ENCODE measurements at regions not wholly inside any gene's neighbourhood (a gene's known extent, or its start where the extent isn't known, plus 50 kb on each side); places are given as distances from the start of the nearest gene placed in this dataset.
"Not testable (repeated sequence)": the region's sequence is repeated elsewhere in the genome, so short reads cannot be mapped to it uniquely, and the experiment has no call there.

GRCh38 chr2:125658583-125658982, 997.4 kb upstream of the GYPC start:
- Histone ChIP-seq H3K9ac (ENCODE audit: low read depth in 1 of 2, low read length in 2 of 2) (no peak overlapping the region), H3K4me3 (ENCODE audit: low read depth in 1 of 3, low read length in 3 of 3) (no peak overlapping the region), H3K4me1 (ENCODE audit: control insufficient read depth in 4 of 4, insufficient read depth in 4 of 4, low read length in 3 of 4) (no peaks in the 10 kb centered on the region), H3K36me3 (ENCODE audit: control insufficient read depth in 4 of 4, insufficient read depth in 3 of 4, low read depth in 1 of 4, low read length in 3 of 4) (no peaks in the 10 kb centered on the region), H3K27me3 (ENCODE audit: control insufficient read depth in 4 of 4, insufficient read depth in 4 of 4, low read length in 3 of 4) (no peaks in the 10 kb centered on the region), H3K9me3 (ENCODE audit: control insufficient read depth in 4 of 4, low read length in 3 of 4) (no peaks in the 10 kb centered on the region), H3K27ac (ENCODE audit: low read depth in 1 of 2, low read length in 2 of 2) (no peak overlapping the region)
- WGBS: 79% methylated on average over 5 of the region's 5 CpGs
- TF ChIP-seq YY1 (IDR thresholded peaks at IDR 0.05) (no peak), TAF1 (conservative IDR thresholded peaks at IDR 0.05) (no peak), SP1 (IDR thresholded peaks at IDR 0.05) (no peak), HNF4G (IDR thresholded peaks at IDR 0.05) (no peak), FOXA2 (IDR thresholded peaks at IDR 0.05) (no peak), NR2F2 (IDR thresholded peaks at IDR 0.05) (no peak)
- DNase-seq (ENCODE audit: low spot score): no peak

GRCh38 chr2:125660369-125660768, 995.6 kb upstream of the GYPC start:
- H3K27ac ChIP-seq (ENCODE audit: low read depth in 1 of 2, low read length in 2 of 2); H3K9me3 ChIP-seq (ENCODE audit: control insufficient read depth in 4 of 4, low read length in 3 of 4); H3K27me3 ChIP-seq (ENCODE audit: control insufficient read depth in 4 of 4, insufficient read depth in 4 of 4, low read length in 3 of 4); H3K4me1 ChIP-seq (ENCODE audit: control insufficient read depth in 4 of 4, insufficient read depth in 4 of 4, low read length in 3 of 4); H3K36me3 ChIP-seq (ENCODE audit: control insufficient read depth in 4 of 4, insufficient read depth in 3 of 4, low read depth in 1 of 4, low read length in 3 of 4); H3K9ac ChIP-seq (ENCODE audit: low read depth in 1 of 2, low read length in 2 of 2); H3K4me3 ChIP-seq (ENCODE audit: low read depth in 1 of 3, low read length in 3 of 3); DNase-seq (ENCODE audit: low spot score): not testable (repeated sequence)
- WGBS: 21% methylated on average over 1 of the region's 1 CpG

GRCh38 chr2:125667630-125668029, 988.3 kb upstream of the GYPC start:
- 55% methylated on average over 3 of the region's 3 CpGs for WGBS
- Histone ChIP-seq H3K36me3 (ENCODE audit: control insufficient read depth in 4 of 4, insufficient read depth in 3 of 4, low read depth in 1 of 4, low read length in 3 of 4) (no peaks in the 10 kb centered on the region), H3K27me3 (ENCODE audit: control insufficient read depth in 4 of 4, insufficient read depth in 4 of 4, low read length in 3 of 4) (no peaks in the 10 kb centered on the region), H3K4me1 (ENCODE audit: control insufficient read depth in 4 of 4, insufficient read depth in 4 of 4, low read length in 3 of 4) (no peaks in the 10 kb centered on the region), H3K4me3 (ENCODE audit: low read depth in 1 of 3, low read length in 3 of 3) (no peak overlapping the region), H3K9me3 (ENCODE audit: control insufficient read depth in 4 of 4, low read length in 3 of 4) (no peaks in the 10 kb centered on the region), H3K9ac (ENCODE audit: low read depth in 1 of 2, low read length in 2 of 2) (no peak overlapping the region), H3K27ac (ENCODE audit: low read depth in 1 of 2, low read length in 2 of 2) (no peak overlapping the region)
- TF ChIP-seq RAD21 (IDR thresholded peaks at IDR 0.05): no peak
- no peak for TF ChIP-seq RXRA (IDR thresholded peaks at IDR 0.05)
- TF ChIP-seq HNF4A (conservative IDR thresholded peaks at IDR 0.05): no peak
- no peak for TF ChIP-seq FOXA2 (IDR thresholded peaks at IDR 0.05)
- no peak for TF ChIP-seq SP1 (IDR thresholded peaks at IDR 0.05)
- TF ChIP-seq REST (IDR thresholded peaks at IDR 0.05): no peak
- no peak for TF ChIP-seq GABPA (IDR thresholded peaks at IDR 0.05 in 1 of 2, conservative IDR thresholded peaks at IDR 0.05 in 1 of 2)
- no peak for TF ChIP-seq EGR1 (IDR thresholded peaks at IDR 0.05; ENCODE audit: low read depth in 2 of 2)
- TF ChIP-seq YY1 (IDR thresholded peaks at IDR 0.05): no peak
- TF ChIP-seq ATF3 (IDR thresholded peaks at IDR 0.05): no peak
- TF ChIP-seq MAX (IDR thresholded peaks at IDR 0.05): no peak
- no peak for TF ChIP-seq HNF4G (IDR thresholded peaks at IDR 0.05)
- TF ChIP-seq FOXA1 (IDR thresholded peaks at IDR 0.05): no peak
- no peak for TF ChIP-seq JUND (IDR thresholded peaks at IDR 0.05)
- DNase-seq (ENCODE audit: low spot score): no peak
